Calu3 (cell line): ENCODE measurements at regions not wholly inside any gene's neighbourhood (a gene's known extent, or its start where the extent isn't known, plus 50 kb on each side); places are given as distances from the start of the nearest gene placed in this dataset.

ENCODE experiments used
- BruUV-seq: library from RNA; stranded (reverse); fragments of 400-500 nt; replicated peaks from 2 replicates; lab custom pipeline; 2021; lab: Mats Ljungman, UMichigan
- CTCF ChIA-PET: fragments of 300-600 bp; sonication (Branson Sonifier 250); formaldehyde crosslinking; loops from one replicate; lab custom pipeline; 2022; ENCODE audit warnings: antibody characterized with exemption; lab: Charles Lee
- DNase-seq: peaks from one replicate; pipeline ENCODE4 v3.0.0; 2022
- H3K27ac Mint-ChIP-seq: one replicate; pipeline ENCODE4 v1.8.0; 2022; ENCODE audit warnings: mixed read lengths; ENCODE audit not compliant: unreplicated experiment
- H3K27me3 Mint-ChIP-seq: one replicate; pipeline ENCODE4 v1.8.0; 2022; ENCODE audit warnings: mixed read lengths; ENCODE audit not compliant: unreplicated experiment
- H3K36me3 Mint-ChIP-seq: one replicate; pipeline ENCODE4 v1.8.0; 2022; ENCODE audit warnings: mild to moderate bottlenecking, moderate library complexity, mixed read lengths; ENCODE audit not compliant: insufficient read depth, unreplicated experiment
- H3K4me1 Mint-ChIP-seq: one replicate; pipeline ENCODE4 v1.8.0; 2022; ENCODE audit warnings: mild to moderate bottlenecking, low read depth, mixed read lengths; ENCODE audit not compliant: unreplicated experiment
- H3K4me3 Mint-ChIP-seq: one replicate; pipeline ENCODE4 v1.8.0; 2022; ENCODE audit warnings: mild to moderate bottlenecking, low read depth, moderate library complexity, mixed read lengths; ENCODE audit not compliant: unreplicated experiment
- H3K9me3 Mint-ChIP-seq: one replicate; pipeline ENCODE4 v1.8.0; 2022; ENCODE audit warnings: low read depth, mixed read lengths; ENCODE audit not compliant: unreplicated experiment
- intact Hi-C: fragments of 100-400 bp; cut with micrococcal nuclease; formaldehyde crosslinking; loops from one replicate; pipeline ENCODE4 v1.10.0; 2022; ENCODE audit not compliant: unreplicated experiment
- TF ChIP-seq, protein P1 (sequence below): fragments of 200-600 bp; IDR thresholded peaks from one replicate; pipeline ENCODE4 v1.8.0; 2022; ENCODE audit warnings: antibody characterized with exemption; ENCODE audit not compliant: unreplicated experiment

DNA sequence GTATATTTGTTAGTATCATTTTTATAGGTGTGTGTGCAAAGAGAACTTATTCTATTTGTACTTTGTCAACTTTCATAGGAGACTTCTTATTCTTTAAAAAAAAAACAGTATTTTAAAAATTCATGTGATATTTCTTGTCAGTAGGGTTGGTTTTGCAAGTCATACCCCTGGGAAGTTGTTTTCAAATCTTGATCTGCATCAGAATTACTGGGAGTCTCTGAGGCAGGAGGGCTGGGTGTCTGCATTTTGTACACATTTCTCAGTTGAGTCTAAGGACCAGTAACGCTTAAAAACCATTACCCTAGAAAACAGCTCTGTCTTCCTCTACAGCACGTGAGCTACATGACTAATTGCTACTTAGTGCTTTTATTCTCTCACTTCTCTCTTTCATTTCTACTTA, 76.0 kb upstream of the CTTNBP2NL start:
- H3K4me1 Mint-ChIP-seq, result no peaks in the 10 kb centered on the region
- no TSS peak for BruUV-seq
- no peaks in the 10 kb centered on the region for H3K36me3 Mint-ChIP-seq
- CTCF ChIA-PET, result no interaction called here
- H3K27me3 Mint-ChIP-seq, result peaks cover 77% of the 10 kb centered on the region
- H3K4me3 Mint-ChIP-seq, result no peak overlapping the region
- H3K27ac Mint-ChIP-seq, result no peak overlapping the region
- TF ChIP-seq, protein P1, sequence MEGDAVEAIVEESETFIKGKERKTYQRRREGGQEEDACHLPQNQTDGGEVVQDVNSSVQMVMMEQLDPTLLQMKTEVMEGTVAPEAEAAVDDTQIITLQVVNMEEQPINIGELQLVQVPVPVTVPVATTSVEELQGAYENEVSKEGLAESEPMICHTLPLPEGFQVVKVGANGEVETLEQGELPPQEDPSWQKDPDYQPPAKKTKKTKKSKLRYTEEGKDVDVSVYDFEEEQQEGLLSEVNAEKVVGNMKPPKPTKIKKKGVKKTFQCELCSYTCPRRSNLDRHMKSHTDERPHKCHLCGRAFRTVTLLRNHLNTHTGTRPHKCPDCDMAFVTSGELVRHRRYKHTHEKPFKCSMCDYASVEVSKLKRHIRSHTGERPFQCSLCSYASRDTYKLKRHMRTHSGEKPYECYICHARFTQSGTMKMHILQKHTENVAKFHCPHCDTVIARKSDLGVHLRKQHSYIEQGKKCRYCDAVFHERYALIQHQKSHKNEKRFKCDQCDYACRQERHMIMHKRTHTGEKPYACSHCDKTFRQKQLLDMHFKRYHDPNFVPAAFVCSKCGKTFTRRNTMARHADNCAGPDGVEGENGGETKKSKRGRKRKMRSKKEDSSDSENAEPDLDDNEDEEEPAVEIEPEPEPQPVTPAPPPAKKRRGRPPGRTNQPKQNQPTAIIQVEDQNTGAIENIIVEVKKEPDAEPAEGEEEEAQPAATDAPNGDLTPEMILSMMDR, result no peak
- no peaks in the 10 kb centered on the region for H3K9me3 Mint-ChIP-seq
- no peak for DNase-seq
- intact Hi-C loops, result no loop called here

DNA sequence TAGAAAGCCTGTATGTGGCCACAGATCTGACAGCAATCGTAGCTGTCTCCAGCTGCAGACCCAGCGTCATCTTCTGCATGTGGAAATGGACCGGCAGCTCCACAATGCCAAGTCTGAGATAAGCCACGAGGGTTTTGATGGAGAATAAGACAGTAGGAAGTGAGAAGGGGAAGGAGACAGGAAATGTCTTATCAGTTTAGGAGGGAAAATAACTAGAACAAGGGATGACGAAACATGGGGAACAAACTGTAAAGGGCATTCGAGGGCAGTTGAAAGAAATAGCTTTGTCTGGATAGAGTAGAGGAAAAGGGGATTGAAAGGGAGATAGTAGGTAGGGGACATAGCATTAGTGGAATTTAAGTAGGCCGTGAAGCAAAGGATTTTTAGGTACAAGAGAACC, 74.0 kb upstream of the CTTNBP2NL start:
- no TSS peak for BruUV-seq
- Mint-ChIP-seq H3K27ac (no peak overlapping the region), H3K27me3 (peaks cover 74% of the 10 kb centered on the region), H3K9me3 (no peaks in the 10 kb centered on the region), H3K4me3 (no peak overlapping the region), H3K4me1 (no peaks in the 10 kb centered on the region), H3K36me3 (no peaks in the 10 kb centered on the region)
- DNase-seq, result no peak
- CTCF ChIA-PET, result no interaction called here
- TF ChIP-seq, protein P1, result no peak
- intact Hi-C loops, result no loop called here

DNA sequence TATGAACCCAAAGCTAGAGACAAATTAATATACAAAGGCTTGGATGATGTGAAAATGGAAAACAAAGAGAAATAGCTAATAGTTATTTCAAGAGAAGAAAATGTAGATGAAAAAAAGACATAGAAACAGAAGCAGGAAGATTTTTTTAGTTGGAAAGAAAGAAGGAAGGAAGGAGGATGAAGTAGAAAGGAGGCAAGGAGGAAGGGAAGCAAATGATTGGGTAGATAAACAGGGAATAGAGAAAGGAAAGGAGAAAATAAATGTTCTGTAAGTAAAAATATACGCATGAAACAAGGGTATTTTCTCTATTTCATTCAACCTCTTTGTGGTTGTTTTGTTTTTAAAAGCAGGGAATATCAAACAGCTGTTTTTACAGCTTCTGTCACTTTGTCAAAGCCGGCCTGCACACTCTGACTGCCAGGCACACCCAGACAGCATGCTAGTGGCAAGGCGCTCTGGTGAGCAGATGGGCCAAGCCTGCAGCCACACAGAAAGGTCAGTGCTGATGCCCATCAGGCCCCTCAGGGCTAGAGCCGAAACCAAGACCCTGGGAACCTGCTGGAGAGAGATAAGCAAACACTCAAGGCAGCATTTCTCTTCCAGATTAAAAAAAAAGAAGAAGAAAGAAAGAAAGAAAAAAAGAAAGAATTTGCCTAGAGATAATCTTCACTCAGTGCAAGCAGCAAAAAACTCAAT, 72.9 kb upstream of the CTTNBP2NL start:
- no peak overlapping the region for H3K4me3 Mint-ChIP-seq
- H3K9me3 Mint-ChIP-seq, result no peaks in the 10 kb centered on the region
- peaks cover 74% of the 10 kb centered on the region for H3K27me3 Mint-ChIP-seq
- H3K27ac Mint-ChIP-seq, result no peak overlapping the region
- no peak for DNase-seq
- intact Hi-C loops, result no loop called here
- H3K36me3 Mint-ChIP-seq, result no peaks in the 10 kb centered on the region
- CTCF ChIA-PET, result no interaction called here
- no TSS peak for BruUV-seq
- TF ChIP-seq, protein P1, result no peak
- no peaks in the 10 kb centered on the region for H3K4me1 Mint-ChIP-seq

DNA sequence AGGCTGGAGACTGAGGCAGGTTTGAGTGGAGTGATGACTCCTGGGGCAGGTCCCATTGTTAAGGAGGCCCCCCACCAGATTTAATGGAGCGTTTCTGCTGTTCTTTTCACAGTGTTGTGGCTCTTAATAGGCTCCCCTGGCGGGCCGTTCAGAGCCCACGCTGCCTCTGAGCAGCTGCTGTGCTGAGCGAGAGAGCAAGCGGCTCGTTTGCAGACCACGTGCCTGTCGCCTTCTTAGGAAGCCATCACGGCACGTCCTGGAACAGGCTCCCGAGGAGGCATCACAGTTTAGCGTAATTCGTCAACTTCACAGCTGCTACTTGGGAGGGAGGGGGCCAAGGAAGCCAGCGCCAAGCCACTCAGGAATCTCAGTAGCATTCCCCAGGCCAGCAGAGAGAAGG, 70.5 kb upstream of the CTTNBP2NL start:
- Mint-ChIP-seq H3K27ac (no peak overlapping the region), H3K27me3 (peaks cover 84% of the 10 kb centered on the region), H3K9me3 (no peaks in the 10 kb centered on the region), H3K4me3 (no peak overlapping the region), H3K36me3 (no peaks in the 10 kb centered on the region), H3K4me1 (no peaks in the 10 kb centered on the region)
- no TSS peak for BruUV-seq
- no peak for DNase-seq
- CTCF ChIA-PET, result no interaction called here
- intact Hi-C loops, result no loop called here
- TF ChIP-seq, protein P1, result no peak
